PFSK-1 (cell line): ENCODE measurements at regions not wholly inside any gene's neighbourhood (a gene's known extent, or its start where the extent isn't known, plus 50 kb on each side); places are given as distances from the start of the nearest gene placed in this dataset.

Experiments
- FOXP2 ChIP-seq: optimal IDR thresholded peaks from 2 replicates; pipeline ENCODE3; 2011; ENCODE audit warnings: borderline replicate concordance, control low read depth, inconsistent platforms; ENCODE audit not compliant: insufficient read depth; ENCODE audit errors: extremely low read length, extremely low read depth
- POLR2AphosphoS5 ChIP-seq: IDR thresholded peaks from 2 replicates; pipeline ENCODE4 v1.6.1; 2012; ENCODE audit warnings: low read depth, mild to moderate bottlenecking, control low read depth, low read length, moderate library complexity
- REST ChIP-seq, 2 experiments: IDR thresholded peaks; 2 replicates each; pipeline versions ENCODE4 v1.6.1 to v1.8.0; 2011 to 2012; ENCODE audit warnings: low read depth in 2 of 2, low read length in 2 of 2, control low read depth in 1 of 2, inconsistent platforms in 1 of 2, mild to moderate bottlenecking in 1 of 2, moderate library complexity in 1 of 2; ENCODE audit not compliant: insufficient read depth in 1 of 2
- SIN3A ChIP-seq: IDR thresholded peaks from 2 replicates; pipeline ENCODE4 v1.6.1; 2012; ENCODE audit warnings: mild to moderate bottlenecking, low read length, moderate library complexity, borderline replicate concordance; ENCODE audit not compliant: insufficient read depth
- TAF1 ChIP-seq: IDR thresholded peaks from 2 replicates; pipeline ENCODE4 v1.6.1; 2012; ENCODE audit warnings: low read length, control low read depth, borderline replicate concordance; ENCODE audit not compliant: insufficient read depth

GRCh38 chr15:62278534-62278933 is 113.4 kb upstream of the C2CD4B start:
- TF ChIP-seq FOXP2 (no peak), TAF1 (no peak), POLR2AphosphoS5 (no peak), REST (IDR thresholded peaks at IDR 0.05; ENCODE audit: insufficient read depth in 1 of 2, low read depth in 2 of 2, low read length in 2 of 2) (no peak), SIN3A (no peak)

GRCh38 chr15:62279041-62279440 is 114.0 kb upstream of the C2CD4B start:
- TF ChIP-seq REST (IDR thresholded peaks at IDR 0.05; ENCODE audit: insufficient read depth in 1 of 2, low read depth in 2 of 2, low read length in 2 of 2), result no peak
- no peak for TF ChIP-seq FOXP2
- no peak for TF ChIP-seq POLR2AphosphoS5
- TF ChIP-seq TAF1, result no peak
- TF ChIP-seq SIN3A, result no peak

GRCh38 chr15:62280625-62281024 is 115.5 kb upstream of the C2CD4B start:
- no peak for TF ChIP-seq TAF1
- TF ChIP-seq FOXP2, result no peak
- TF ChIP-seq SIN3A, result no peak
- no peak for TF ChIP-seq POLR2AphosphoS5
- TF ChIP-seq REST (IDR thresholded peaks at IDR 0.05; ENCODE audit: insufficient read depth in 1 of 2, low read depth in 2 of 2, low read length in 2 of 2), result no peak

DNA sequence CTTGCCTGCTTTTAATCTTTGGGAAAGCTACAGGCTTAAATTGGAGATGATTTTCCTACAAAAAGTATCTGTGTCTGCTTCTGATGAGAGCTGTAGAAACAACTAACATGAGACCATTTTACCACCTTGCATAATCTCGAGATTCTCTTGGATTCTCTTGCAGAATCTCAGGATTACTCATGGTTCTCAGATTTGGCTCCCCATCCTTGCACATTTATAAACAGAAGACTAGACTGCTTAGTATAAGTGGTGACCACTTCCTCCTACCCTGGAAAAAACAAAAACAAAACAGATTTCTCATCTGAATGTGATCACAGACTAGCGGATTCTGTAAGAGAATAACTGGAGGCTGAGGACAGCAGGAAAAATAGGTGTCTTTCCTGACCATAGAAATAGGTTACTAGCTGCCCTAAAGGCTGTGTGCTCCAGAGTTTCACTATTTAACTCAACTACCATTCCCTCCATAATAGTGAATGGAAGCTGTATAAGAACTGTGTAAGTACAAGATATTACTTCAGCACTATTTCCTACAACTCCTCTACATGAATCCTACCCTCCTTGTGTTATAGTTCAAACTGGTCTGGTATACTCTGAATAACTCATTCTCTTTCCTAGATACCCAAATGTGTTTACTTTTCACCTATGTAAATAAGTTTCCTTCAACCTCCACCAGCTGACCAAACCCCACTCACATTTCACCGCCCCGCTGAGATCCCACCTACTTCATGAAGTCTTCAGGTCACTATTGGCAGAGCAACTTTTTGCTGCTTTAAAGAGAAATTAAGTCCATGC is 122.2 kb upstream of the C2CD4B start:
- TF ChIP-seq POLR2AphosphoS5, result no peak
- TF ChIP-seq REST (IDR thresholded peaks at IDR 0.05; ENCODE audit: insufficient read depth in 1 of 2, low read depth in 2 of 2, low read length in 2 of 2), result no peak
- no peak for TF ChIP-seq TAF1
- TF ChIP-seq FOXP2, result no peak
